ENCODE measurements at regions not wholly inside any gene's neighbourhood (a gene's known extent, or its start where the extent isn't known, plus 50 kb on each side); places are given as distances from the start of the nearest gene placed in this dataset.

DNA sequence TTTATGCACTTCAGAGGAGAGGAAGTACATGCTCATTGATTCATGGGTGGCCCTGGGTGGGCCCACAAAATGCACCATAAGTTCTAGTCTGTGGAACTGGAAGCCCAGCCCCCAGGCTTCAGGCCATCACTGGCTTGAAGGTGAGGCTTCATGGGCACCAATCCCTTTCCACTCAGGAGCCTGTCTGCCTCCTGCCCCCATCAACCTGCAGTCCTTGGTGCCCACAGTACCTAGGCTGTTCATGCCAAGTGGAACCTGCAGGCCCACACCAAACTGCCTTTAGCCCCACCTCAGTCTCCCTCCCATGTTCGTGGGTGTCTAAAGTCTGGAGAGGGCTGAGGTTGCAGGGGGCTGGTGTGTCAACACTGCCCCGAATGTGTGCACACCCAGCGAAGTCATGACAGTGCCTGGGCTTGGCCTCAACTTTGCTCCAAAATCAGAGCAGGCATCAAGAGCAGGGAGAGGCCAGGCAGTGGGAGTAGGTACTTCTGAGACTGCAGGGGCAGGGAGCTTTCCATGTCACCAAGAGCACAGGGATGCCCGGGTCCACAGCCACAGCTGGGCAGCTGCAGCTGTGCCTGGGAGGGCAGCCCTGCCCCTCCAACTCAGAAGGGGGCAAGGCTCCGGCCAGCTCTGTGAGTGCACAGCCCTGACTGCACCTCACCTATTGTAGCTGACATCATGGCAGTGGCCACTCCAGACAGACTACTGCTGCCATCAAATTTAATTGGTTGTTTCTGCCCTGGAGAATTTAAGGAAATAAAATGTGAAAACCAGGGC lies 1250.4 kb upstream of the IGFBP7 start:
- CTCF ChIA-PET: no interaction called here
- Histone ChIP-seq H3K27me3 (ENCODE audit: control insufficient read depth, insufficient read depth, low read length) (no peaks in the 10 kb centered on the region), H3K27ac (ENCODE audit: low read length) (no peak overlapping the region), H3K4me1 (ENCODE audit: control insufficient read depth, insufficient read depth, low read length) (no peaks in the 10 kb centered on the region), H3K4me3 (ENCODE audit: low read depth in 2 of 2, low read length in 2 of 2) (no peak overlapping the region), H3K36me3 (ENCODE audit: control insufficient read depth, insufficient read depth, low read length) (no peaks in the 10 kb centered on the region), H3K9me3 (ENCODE audit: control insufficient read depth, insufficient read depth, low read depth, low read length) (no peaks in the 10 kb centered on the region)
- no TSS peak for BruUV-seq (replicated peaks)
- DNase-seq (ENCODE audit: low read depth, low spot score) (no peak), ATAC-seq (no peak)
- TF ChIP-seq, protein P1, sequence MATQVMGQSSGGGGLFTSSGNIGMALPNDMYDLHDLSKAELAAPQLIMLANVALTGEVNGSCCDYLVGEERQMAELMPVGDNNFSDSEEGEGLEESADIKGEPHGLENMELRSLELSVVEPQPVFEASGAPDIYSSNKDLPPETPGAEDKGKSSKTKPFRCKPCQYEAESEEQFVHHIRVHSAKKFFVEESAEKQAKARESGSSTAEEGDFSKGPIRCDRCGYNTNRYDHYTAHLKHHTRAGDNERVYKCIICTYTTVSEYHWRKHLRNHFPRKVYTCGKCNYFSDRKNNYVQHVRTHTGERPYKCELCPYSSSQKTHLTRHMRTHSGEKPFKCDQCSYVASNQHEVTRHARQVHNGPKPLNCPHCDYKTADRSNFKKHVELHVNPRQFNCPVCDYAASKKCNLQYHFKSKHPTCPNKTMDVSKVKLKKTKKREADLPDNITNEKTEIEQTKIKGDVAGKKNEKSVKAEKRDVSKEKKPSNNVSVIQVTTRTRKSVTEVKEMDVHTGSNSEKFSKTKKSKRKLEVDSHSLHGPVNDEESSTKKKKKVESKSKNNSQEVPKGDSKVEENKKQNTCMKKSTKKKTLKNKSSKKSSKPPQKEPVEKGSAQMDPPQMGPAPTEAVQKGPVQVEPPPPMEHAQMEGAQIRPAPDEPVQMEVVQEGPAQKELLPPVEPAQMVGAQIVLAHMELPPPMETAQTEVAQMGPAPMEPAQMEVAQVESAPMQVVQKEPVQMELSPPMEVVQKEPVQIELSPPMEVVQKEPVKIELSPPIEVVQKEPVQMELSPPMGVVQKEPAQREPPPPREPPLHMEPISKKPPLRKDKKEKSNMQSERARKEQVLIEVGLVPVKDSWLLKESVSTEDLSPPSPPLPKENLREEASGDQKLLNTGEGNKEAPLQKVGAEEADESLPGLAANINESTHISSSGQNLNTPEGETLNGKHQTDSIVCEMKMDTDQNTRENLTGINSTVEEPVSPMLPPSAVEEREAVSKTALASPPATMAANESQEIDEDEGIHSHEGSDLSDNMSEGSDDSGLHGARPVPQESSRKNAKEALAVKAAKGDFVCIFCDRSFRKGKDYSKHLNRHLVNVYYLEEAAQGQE (IDR thresholded peaks at IDR 0.05; ENCODE audit: insufficient read depth in 1 of 2, low read depth in 2 of 2, low read length in 1 of 2): no peak
- TF ChIP-seq, protein P2, sequence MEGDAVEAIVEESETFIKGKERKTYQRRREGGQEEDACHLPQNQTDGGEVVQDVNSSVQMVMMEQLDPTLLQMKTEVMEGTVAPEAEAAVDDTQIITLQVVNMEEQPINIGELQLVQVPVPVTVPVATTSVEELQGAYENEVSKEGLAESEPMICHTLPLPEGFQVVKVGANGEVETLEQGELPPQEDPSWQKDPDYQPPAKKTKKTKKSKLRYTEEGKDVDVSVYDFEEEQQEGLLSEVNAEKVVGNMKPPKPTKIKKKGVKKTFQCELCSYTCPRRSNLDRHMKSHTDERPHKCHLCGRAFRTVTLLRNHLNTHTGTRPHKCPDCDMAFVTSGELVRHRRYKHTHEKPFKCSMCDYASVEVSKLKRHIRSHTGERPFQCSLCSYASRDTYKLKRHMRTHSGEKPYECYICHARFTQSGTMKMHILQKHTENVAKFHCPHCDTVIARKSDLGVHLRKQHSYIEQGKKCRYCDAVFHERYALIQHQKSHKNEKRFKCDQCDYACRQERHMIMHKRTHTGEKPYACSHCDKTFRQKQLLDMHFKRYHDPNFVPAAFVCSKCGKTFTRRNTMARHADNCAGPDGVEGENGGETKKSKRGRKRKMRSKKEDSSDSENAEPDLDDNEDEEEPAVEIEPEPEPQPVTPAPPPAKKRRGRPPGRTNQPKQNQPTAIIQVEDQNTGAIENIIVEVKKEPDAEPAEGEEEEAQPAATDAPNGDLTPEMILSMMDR (IDR thresholded peaks at IDR 0.05): no peak
- no peak for TF ChIP-seq TCF7L2 (IDR thresholded peaks at IDR 0.05; ENCODE audit: low read depth, low read length)
- no peak for TF ChIP-seq POLR2AphosphoS5 (IDR thresholded peaks at IDR 0.05; ENCODE audit: low read depth, low read length)
- no peak for TF ChIP-seq SIN3A (IDR thresholded peaks at IDR 0.05; ENCODE audit: borderline replicate concordance, insufficient read depth, low read depth, low read length)
- intact Hi-C loops (cut with micrococcal nuclease; ENCODE audit: unreplicated experiment) (no loop called here), in situ Hi-C loops (cut with HindIII; ENCODE audit: low pct_unique_long_range_greater_than_20kb, low sequenced_read_pairs) (no loop called here)
- POLR2A ChIA-PET: no interaction called here

DNA sequence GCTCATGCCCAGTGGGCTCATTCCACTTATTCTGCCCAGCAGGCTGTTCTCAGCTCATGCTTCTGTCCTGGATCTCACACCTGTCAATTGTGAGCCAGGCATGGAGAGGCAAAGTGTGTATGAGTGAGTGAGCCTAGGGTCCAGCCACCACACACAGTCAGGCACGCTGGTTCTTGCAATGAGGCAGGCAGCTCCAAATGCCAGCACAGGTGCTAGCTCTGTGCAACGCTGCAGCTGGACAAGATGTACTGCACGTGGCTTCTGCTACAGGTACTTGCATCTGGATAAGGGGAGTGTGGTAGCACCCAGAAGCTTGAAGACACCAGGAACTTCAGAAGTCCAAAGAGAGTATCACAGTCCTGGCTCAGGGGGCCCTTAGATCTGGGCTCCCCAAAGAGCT lies 1249.4 kb upstream of the IGFBP7 start:
- DNase-seq (ENCODE audit: low read depth, low spot score) (no peak), ATAC-seq (no peak)
- no TSS peak for BruUV-seq (replicated peaks)
- TF ChIP-seq, protein P2 (IDR thresholded peaks at IDR 0.05): no peak
- TF ChIP-seq POLR2AphosphoS5 (IDR thresholded peaks at IDR 0.05; ENCODE audit: low read depth, low read length): no peak
- TF ChIP-seq, protein P1 (IDR thresholded peaks at IDR 0.05; ENCODE audit: insufficient read depth in 1 of 2, low read depth in 2 of 2, low read length in 1 of 2): no peak
- TF ChIP-seq TCF7L2 (IDR thresholded peaks at IDR 0.05; ENCODE audit: low read depth, low read length): no peak
- no peak for TF ChIP-seq SIN3A (IDR thresholded peaks at IDR 0.05; ENCODE audit: borderline replicate concordance, insufficient read depth, low read depth, low read length)
- no peaks in the 10 kb centered on the region for H3K36me3 ChIP-seq (ENCODE audit: control insufficient read depth, insufficient read depth, low read length)
- CTCF ChIA-PET: no interaction called here
- no peaks in the 10 kb centered on the region for H3K27me3 ChIP-seq (ENCODE audit: control insufficient read depth, insufficient read depth, low read length)
- no peaks in the 10 kb centered on the region for H3K9me3 ChIP-seq (ENCODE audit: control insufficient read depth, insufficient read depth, low read depth, low read length)
- H3K4me3 ChIP-seq (ENCODE audit: low read depth in 2 of 2, low read length in 2 of 2): no peak overlapping the region
- H3K27ac ChIP-seq (ENCODE audit: low read length): no peak overlapping the region
- in situ Hi-C loops (cut with HindIII; ENCODE audit: low pct_unique_long_range_greater_than_20kb, low sequenced_read_pairs): no loop called here
- no peaks in the 10 kb centered on the region for H3K4me1 ChIP-seq (ENCODE audit: control insufficient read depth, insufficient read depth, low read length)
- POLR2A ChIA-PET: no interaction called here
- intact Hi-C loops (cut with micrococcal nuclease; ENCODE audit: unreplicated experiment): no loop called here
